ENCODE measurements at regions not wholly inside any gene's neighbourhood (a gene's known extent, or its start where the extent isn't known, plus 50 kb on each side); places are given as distances from the start of the nearest gene placed in this dataset.

DNA sequence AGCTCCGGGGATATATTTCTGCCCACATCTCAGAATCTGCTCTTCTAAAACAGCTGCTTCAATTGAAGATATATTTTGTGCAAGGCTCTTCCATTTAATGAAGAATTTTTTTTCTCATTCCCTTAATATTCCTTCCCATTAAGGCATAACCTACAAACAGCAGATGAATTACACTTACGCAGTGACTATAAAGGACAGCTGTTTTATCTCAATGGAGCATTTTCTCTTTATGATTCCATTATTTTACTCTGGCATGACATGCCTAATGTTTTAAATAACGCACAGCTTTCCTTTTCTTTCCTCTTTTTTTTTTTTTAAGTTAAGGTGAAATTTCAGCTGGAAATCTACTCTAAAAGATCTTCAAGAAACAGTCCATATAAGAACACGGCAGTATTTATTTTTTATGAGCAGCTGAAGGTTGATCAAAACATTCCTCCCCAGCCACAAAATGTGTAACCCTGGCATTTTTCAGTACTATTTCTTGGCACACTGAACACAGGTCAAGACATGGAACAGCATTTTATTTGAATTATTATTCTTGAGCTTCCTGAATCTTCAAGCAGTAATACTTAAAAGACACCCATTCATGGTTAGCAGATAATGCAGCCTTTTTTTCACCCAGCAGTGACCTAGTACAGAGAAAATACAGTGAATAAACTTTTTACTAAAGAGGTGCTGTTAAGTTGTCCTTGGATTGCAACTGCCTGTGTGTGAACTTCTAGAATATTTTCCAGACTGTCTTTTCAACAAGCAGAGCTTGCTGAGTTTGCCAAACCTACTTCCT is 118.1 kb upstream of the FOXN3 start:
- peaks cover 7% of the 10 kb centered on the region for H3K36me3 Mint-ChIP-seq
- no peaks in the 10 kb centered on the region for H3K27me3 Mint-ChIP-seq
- peaks cover 22% of the 10 kb centered on the region for H3K4me1 Mint-ChIP-seq (ENCODE audit: unreplicated experiment)
- H3K9me3 Mint-ChIP-seq, result no peaks in the 10 kb centered on the region
- H3K27ac Mint-ChIP-seq, result no peak overlapping the region
- DNase-seq (ENCODE audit: extremely low spot score, unreplicated experiment), result no peak
- H3K4me3 Mint-ChIP-seq, result no peak overlapping the region
- TF ChIP-seq, protein P1, sequence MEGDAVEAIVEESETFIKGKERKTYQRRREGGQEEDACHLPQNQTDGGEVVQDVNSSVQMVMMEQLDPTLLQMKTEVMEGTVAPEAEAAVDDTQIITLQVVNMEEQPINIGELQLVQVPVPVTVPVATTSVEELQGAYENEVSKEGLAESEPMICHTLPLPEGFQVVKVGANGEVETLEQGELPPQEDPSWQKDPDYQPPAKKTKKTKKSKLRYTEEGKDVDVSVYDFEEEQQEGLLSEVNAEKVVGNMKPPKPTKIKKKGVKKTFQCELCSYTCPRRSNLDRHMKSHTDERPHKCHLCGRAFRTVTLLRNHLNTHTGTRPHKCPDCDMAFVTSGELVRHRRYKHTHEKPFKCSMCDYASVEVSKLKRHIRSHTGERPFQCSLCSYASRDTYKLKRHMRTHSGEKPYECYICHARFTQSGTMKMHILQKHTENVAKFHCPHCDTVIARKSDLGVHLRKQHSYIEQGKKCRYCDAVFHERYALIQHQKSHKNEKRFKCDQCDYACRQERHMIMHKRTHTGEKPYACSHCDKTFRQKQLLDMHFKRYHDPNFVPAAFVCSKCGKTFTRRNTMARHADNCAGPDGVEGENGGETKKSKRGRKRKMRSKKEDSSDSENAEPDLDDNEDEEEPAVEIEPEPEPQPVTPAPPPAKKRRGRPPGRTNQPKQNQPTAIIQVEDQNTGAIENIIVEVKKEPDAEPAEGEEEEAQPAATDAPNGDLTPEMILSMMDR (conservative IDR thresholded peaks at IDR 0.05), result no peak

DNA sequence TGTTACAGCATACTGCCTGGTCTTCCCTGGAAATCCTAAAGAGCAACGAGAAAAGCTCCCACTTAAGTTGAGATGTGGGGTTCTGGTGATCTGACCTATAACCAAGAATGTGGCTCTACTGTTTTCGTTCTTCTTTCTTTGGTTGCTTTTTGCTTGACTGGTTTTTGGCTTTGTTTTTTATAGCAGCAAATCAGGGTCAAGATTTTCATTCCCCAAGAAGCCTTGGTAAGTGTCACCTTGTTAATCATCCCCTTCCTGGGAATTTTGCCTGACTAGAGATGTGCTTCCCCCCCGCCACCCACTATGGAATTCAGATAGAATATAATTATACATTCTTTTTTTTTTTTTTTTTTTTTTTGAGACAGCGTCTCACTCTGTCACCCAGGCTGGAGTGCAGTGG is 116.7 kb upstream of the FOXN3 start:
- TF ChIP-seq, protein P1 (conservative IDR thresholded peaks at IDR 0.05), result no peak
- Mint-ChIP-seq H3K4me3 (no peak overlapping the region), H3K4me1 (ENCODE audit: unreplicated experiment) (peaks cover 14% of the 10 kb centered on the region), H3K27ac (no peak overlapping the region), H3K36me3 (peaks cover 8% of the 10 kb centered on the region), H3K9me3 (no peaks in the 10 kb centered on the region), H3K27me3 (no peaks in the 10 kb centered on the region)
- DNase-seq (ENCODE audit: extremely low spot score, unreplicated experiment), result no peak

DNA sequence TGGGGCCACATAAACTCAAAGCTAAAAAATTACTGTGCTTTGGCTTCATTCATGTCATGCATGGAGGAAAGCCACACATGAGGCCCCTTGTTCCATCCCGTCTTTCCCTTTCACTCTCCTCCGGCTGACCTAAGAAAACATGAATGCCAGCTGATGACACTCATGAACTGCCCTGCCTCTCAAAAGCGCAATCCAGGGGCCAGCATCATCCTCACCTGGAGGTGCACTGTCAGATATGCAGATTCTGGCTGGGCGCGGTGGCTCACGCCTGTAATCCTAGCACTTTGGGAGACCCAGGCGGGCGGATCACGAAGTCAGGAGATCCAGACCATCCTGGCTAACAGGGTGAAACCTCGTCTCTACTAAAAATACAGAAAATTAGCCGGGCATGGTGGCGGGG is 116.1 kb upstream of the FOXN3 start:
- TF ChIP-seq, protein P1 (conservative IDR thresholded peaks at IDR 0.05), result no peak
- DNase-seq (ENCODE audit: extremely low spot score, unreplicated experiment), result no peak
- peaks cover 14% of the 10 kb centered on the region for H3K4me1 Mint-ChIP-seq (ENCODE audit: unreplicated experiment)
- H3K36me3 Mint-ChIP-seq, result peaks cover 9% of the 10 kb centered on the region
- no peaks in the 10 kb centered on the region for H3K9me3 Mint-ChIP-seq
- no peak overlapping the region for H3K4me3 Mint-ChIP-seq
- H3K27me3 Mint-ChIP-seq, result no peaks in the 10 kb centered on the region
- no peak overlapping the region for H3K27ac Mint-ChIP-seq

DNA sequence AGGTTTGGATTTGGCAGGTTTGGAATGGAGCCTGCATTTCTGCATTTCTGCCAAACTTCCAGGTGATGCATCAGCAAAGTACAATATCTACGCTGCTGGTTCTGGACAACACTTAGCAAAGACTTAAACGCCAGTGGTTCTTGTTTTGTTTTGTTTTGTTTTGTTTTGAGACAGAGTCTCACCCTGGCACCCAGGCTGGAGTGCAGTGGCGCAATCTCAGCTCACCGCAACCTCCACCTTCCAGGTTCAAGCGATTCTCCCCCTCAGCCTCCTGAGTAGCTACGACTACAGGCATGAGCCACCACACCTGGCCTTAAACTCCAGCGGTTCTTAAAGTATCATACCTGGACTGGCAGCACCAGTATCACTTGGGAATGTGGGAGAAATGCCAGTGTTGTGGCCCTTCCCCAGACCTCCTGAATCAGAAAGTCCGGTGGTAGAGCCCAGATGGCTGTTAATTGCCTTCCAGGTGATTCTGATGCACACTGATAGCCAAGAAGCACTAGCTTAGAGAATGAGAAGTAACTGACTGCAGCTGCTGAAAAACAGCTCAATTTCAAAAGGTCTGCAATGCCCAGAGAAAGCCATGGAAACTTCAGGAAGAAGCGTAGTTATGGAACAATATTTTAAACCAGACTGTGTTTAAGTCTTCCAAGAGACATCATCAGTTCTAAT is 114.8 kb upstream of the FOXN3 start:
- peaks cover 12% of the 10 kb centered on the region for H3K36me3 Mint-ChIP-seq
- H3K9me3 Mint-ChIP-seq, result no peaks in the 10 kb centered on the region
- H3K4me3 Mint-ChIP-seq, result no peak overlapping the region
- H3K4me1 Mint-ChIP-seq (ENCODE audit: unreplicated experiment), result peaks cover 14% of the 10 kb centered on the region
- no peaks in the 10 kb centered on the region for H3K27me3 Mint-ChIP-seq
- TF ChIP-seq, protein P1 (conservative IDR thresholded peaks at IDR 0.05), result no peak
- no peak for DNase-seq (ENCODE audit: extremely low spot score, unreplicated experiment)
- H3K27ac Mint-ChIP-seq, result no peak overlapping the region

DNA sequence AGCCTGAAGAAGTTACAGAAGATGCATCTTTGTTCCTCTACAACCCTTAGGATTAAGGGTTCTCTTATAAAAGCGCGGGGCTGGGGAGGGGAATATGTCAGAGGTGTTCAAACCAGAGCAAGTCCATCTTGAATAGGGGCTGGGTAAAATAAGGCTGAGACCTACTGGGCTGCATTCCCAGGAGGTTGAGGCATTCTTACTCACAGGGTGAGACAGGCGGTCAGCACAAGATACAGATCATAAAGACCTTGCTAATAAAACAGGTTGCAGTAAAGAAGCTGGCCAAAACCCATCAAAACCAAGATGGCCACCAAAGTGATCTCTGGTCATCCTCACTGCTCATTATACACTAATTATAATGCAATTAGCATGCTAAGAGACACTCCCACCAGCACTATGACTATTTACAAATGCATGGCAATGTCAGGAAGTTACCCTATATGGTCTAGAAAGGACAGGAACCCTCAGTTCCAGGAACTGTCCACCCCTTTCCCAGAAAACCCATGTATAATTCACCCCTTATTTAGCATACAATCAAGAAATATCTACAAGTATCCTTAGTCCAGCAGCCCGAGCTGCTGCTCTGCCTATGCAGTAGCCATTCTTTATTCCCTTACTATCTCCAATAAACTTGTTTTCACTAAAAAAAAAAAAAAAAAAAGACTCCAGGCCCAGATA is 108.1 kb upstream of the FOXN3 start:
- Mint-ChIP-seq H3K36me3 (peaks cover 9% of the 10 kb centered on the region), H3K27me3 (no peaks in the 10 kb centered on the region), H3K9me3 (peaks cover 5% of the 10 kb centered on the region), H3K4me3 (no peak overlapping the region), H3K4me1 (ENCODE audit: unreplicated experiment) (no peaks in the 10 kb centered on the region), H3K27ac (no peak overlapping the region)
- no peak for DNase-seq (ENCODE audit: extremely low spot score, unreplicated experiment)
- TF ChIP-seq, protein P1 (conservative IDR thresholded peaks at IDR 0.05), result no peak
